C1 segment of cervical spinal cord (tissue), 14 donors: ENCODE measurements at regions not wholly inside any gene's neighbourhood (a gene's known extent, or its start where the extent isn't known, plus 50 kb on each side); places are given as distances from the start of the nearest gene placed in this dataset.

ENCODE experiments used
- DNase-seq, 14 donors: peaks; one replicate each; lab custom pipeline; 2025; lab: John Stamatoyannopoulos, UW

GRCh38 chr12:13299457-13299856, 102.9 kb downstream of the EMP1 start:
- DNase-seq, result no peak

GRCh38 chr12:13293096-13293495, 96.6 kb downstream of the EMP1 start:
- no peak for DNase-seq

GRCh38 chr12:13289653-13290289, 93.2 kb downstream of the EMP1 start:
- no peak for DNase-seq

- no peak for DNase-seq
These were observed 92.6 kb downstream of the EMP1 start for GRCh38 chr12:13288937-13289652.

- DNase-seq, result no peak
These were observed 92.0 kb downstream of the EMP1 start for GRCh38 chr12:13288501-13288900.

- DNase-seq, result no peak
These were observed 87.3 kb downstream of the EMP1 start for GRCh38 chr12:13283867-13284266.

- no peak for DNase-seq
These were observed 86.3 kb downstream of the EMP1 start for GRCh38 chr12:13282861-13283260.

GRCh38 chr12:13278249-13278787, 81.8 kb downstream of the EMP1 start:
- DNase-seq, result peak in 12 of 14 donors; percentile 12 to 70 (median 36)

- DNase-seq, result no peak
These were observed 80.8 kb downstream of the EMP1 start for GRCh38 chr12:13277293-13277692.

GRCh38 chr12:13275241-13276085, 78.9 kb downstream of the EMP1 start:
- no peak for DNase-seq

GRCh38 chr12:13273850-13274249, 77.3 kb downstream of the EMP1 start:
- DNase-seq, result no peak

- DNase-seq, result no peak
These were observed 76.6 kb downstream of the EMP1 start for GRCh38 chr12:13273097-13273496.

- no peak for DNase-seq
These were observed 74.3 kb downstream of the EMP1 start for GRCh38 chr12:13270817-13271216.
